Activated naive CD4-positive, alpha-beta T cell (primary cell): ENCODE measurements at regions not wholly inside any gene's neighbourhood (a gene's known extent, or its start where the extent isn't known, plus 50 kb on each side); places are given as distances from the start of the nearest gene placed in this dataset.
"Not testable (repeated sequence)": the region's sequence is repeated elsewhere in the genome, so short reads cannot be mapped to it uniquely, and the experiment has no call there.

Experiments
- DNase-seq, 4 experiments: peaks; one replicate each; lab custom pipeline; 2025; lab: John Stamatoyannopoulos, UW

GRCh38 chr7:56466607-56467525 lies 350.6 kb upstream of the NUPR2 start:
- not testable (repeated sequence) for DNase-seq

DNA sequence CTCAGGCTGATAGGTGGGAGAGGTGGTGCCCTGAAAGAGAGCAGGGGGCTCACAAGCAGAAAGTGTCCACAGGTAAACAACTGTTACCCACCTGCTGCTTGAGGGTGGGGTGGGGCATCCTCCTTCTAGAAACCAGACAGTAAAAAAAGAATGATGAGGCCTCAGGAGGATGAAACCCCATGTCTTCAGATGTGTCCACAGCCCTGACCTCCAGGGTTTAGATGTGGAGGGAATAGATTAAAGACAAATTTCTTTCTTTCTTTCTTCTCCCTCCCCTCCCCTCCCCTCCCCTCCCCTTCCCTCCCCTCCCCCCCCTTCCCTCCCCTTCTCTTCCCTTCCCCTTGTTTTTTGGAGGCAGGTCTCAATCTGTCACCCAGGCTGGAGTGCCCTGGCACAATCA lies 333.5 kb upstream of the NUPR2 start:
- no peak for DNase-seq

- DNase-seq: no peak
Observed at GRCh38 chr7:56447864-56448693, 331.9 kb upstream of the NUPR2 start.

- DNase-seq: not testable (repeated sequence)
Observed at GRCh38 chr7:56420528-56420927, 304.3 kb upstream of the NUPR2 start.

DNA sequence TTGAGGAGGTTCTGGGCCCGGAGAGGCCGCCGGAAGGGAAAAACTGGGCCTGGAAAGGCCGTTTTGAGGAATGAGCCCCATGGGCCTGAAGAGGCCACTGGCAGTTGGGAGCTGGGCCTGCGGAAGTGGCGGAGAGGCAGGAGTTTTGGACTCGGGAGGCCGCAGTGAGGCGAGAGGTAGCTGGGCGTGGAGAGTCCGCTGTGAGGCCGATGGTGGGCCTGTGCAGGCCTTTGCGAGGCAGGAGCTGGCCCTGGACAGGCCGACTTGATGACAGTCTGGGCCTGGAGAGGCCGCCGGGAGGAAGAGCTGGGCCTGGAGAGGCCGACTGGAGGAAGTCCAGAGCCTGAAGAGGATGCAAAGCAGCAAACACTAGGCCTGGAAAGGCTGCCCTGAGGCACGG lies 259.0 kb upstream of the NUPR2 start:
- DNase-seq: no peak

GRCh38 chr7:56374666-56375065 lies 258.4 kb upstream of the NUPR2 start:
- DNase-seq: not testable (repeated sequence)

- DNase-seq: not testable (repeated sequence)
Observed at GRCh38 chr7:56373314-56373713, 257.1 kb upstream of the NUPR2 start.

DNA sequence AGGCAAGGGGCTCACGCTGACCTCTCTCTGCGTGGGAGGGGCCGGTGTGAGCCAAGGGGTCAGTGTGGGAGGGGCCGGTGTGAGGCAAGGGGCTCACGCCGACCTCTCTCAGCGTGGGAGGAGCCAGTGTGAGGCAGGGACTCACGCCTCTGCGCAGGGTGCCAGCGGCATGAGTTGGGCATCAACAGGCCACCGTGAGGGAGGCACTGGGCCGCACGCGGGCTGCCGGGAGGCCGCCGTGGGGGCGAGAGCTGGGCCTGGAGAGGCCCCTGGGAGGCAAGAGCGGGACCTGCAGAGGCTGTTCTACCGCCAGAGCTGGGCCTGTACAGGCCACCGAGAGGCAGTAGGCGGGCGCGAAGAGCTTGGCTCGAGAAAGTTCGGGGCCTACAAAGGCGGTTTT lies 255.6 kb upstream of the NUPR2 start:
- DNase-seq: not testable (repeated sequence)

DNA sequence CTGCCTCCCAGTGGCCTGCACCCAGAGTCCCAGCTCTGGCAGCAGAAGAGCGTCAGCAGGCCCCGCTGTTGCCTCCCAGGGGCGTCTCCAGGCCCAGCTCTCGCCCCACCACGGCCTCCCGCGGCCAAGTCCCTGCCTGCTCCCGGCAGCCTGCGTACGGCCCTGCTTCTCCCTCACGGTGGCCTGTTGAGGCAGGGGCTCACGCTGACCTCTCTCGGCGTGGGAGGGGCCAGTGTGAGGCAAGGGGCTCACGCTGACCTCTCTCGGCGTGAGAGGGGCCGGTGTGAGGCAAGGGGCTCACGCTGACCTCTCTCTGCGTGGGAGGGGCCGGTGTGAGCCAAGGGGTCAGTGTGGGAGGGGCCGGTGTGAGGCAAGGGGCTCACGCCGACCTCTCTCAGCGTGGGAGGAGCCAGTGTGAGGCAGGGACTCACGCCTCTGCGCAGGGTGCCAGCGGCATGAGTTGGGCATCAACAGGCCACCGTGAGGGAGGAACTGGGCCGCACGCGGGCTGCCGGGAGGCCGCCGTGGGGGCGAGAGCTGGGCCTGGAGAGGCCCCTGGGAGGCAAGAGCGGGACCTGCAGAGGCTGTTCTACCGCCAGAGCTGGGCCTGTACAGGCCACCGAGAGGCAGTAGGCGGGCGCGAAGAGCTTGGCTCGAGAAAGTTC lies 254.1 kb upstream of the NUPR2 start:
- not testable (repeated sequence) for DNase-seq

- not testable (repeated sequence) for DNase-seq
Observed at GRCh38 chr7:56367914-56368313, 251.7 kb upstream of the NUPR2 start.

DNA sequence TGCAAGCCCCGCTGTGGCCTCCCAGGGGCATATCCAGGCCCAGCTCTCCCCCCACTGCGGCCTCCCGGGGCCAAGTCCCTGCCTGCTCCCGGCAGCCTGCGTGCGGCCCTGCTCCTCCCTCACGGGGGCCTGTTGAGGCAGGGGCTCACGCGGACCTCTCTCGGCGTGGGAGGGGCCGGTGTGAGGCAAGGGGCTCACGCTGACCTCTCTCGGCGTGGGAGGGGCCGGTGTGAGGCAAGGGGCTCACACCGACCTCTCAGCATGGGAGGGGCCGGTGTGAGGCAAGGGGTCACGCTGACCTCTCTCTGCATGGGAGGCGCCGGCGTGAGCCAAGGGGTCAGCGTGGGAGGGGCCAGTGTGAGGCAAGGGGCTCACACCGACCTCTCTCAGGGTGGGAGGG lies 251.2 kb upstream of the NUPR2 start:
- DNase-seq: peak in 2 of 4 experiments; percentile 6 to 15

- DNase-seq: not testable (repeated sequence)
Observed at GRCh38 chr7:56366701-56367100, 250.5 kb upstream of the NUPR2 start.

DNA sequence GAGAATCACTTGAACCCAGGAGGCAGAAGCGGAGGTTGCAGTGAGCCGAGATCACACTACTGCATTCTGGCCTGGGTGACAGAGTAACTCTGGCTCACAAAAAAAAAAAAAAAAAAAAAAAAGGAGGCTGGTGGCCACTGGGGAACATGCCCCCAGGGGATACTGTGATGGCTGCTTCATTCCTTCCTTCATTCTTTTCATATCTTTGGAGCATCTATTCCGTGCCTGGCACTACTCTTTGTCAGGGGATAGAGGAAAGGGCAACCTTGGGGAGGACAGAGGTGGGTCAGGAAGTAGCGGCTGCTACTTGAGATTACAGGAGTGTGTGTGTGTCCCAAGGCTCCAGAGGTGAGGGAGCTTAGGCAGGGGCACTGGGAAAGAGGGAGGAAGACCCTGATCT lies 236.4 kb upstream of the NUPR2 start:
- not testable (repeated sequence) for DNase-seq

DNA sequence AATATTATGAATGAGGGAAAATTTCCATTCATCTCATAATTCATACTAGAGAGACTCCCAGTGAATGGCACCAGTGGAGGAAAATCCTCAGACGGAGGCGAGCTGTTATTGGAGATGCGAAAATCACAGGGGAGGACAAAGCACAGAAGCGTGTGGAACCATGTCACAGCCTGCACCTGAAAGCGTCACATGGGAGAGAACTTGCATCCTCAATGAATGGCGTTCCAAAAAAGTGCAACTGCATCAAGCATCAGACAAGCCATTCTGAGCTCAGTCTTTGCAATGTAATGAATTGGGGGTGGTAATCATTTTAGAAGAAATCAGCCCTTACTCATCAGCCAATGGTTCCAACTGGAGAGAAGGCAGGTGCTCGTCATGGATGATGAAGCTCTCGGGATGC lies 235.0 kb upstream of the NUPR2 start:
- DNase-seq: not testable (repeated sequence)

- DNase-seq: not testable (repeated sequence)
Observed at GRCh38 chr7:56348311-56348710, 232.1 kb upstream of the NUPR2 start.

DNA sequence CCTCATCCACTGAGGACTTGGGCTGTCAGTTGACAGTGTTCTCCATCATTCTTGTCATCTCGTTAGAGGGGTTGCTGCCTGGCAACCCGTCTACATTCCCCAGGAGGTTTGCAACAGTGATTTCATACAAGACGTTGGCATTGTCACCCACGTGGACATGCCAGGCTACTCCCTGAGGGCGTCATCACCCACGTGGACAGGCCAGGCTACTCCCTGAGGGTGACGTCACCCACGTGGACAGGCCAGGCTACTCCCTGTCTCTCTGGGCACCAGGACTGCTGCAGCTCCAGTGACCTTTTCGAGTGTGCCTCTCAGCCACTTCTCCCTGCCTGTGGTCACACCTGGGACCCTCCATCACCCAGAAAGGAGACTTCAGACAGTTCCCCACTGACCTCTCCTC lies 212.1 kb upstream of the NUPR2 start:
- not testable (repeated sequence) for DNase-seq

GRCh38 chr7:56290548-56290947 lies 174.3 kb upstream of the NUPR2 start:
- DNase-seq: no peak

DNA sequence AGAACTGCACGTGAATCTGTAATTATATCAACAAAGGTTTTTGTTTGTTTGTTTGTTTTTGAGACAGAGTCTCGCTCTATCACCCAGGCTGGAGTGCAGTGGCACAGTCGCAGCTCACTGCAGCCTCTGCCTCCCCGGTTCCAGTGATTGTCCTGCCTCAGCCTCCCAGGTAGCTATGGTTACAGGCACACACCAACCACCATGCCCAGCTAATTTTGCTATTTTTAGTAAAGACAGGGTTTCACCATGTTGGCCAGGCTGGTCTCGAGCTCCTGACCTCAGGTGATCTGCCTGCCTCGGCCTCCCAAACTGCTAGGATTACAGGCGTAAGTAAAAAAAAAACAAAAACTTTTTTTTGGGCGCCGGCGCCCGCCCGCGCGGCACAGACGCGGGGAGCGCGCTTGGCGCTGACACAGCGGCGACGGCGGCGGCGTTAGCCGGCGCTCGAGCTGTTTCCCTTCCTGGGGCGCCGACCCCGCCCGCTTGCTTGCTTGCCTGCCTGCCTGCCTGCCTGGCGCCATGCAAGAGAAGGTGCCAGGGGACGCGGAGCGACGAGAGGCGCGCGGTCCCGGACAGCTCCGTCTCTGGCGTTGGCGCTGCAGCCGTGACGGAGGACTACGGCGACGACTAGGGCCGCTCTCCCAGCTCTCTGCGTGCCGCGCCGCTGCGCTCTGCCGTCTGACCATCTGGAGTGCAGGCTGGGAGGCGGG lies 171.4 kb upstream of the NUPR2 start:
- DNase-seq: no peak

DNA sequence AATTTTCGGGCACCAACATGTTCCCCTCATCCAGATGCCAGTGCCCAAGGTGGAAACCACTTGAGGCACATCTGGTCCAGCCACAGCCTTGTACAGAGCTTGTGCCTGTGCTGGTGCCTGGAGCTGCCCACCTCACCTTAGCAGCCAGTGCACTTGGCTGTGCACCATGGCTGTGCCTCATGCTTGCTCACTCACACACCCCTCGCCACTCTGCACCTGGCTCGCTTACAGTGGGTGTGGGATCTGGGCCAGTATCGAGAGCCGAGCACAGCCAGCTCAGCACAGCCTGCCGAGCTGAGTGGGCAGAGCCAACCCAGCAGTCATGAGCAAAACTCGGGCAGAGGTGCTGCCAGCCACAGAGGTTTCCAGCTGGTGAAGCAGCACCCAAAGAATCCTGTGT lies 139.9 kb upstream of the NUPR2 start:
- DNase-seq: no peak

DNA sequence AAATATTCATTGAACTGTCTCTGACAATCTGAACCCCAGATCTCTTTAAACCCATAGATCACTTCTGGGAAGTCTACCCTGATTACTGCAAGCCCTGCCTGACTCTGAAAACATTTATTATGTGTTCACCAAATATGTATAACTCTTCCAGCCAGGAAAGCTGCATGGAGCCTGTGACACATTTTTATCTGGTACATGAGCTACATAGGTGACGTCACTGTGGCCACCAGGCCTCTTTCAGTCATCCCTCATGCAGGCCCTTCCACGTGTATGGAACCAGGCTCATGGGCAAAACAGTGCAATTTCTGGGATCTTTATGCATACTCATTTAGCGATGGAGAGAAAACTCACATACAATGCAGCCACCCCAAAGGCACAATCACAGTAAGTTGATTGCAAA lies 133.9 kb upstream of the NUPR2 start:
- DNase-seq: no peak

- no peak for DNase-seq
Observed at GRCh38 chr7:56229631-56230030, 113.4 kb upstream of the NUPR2 start.

DNA sequence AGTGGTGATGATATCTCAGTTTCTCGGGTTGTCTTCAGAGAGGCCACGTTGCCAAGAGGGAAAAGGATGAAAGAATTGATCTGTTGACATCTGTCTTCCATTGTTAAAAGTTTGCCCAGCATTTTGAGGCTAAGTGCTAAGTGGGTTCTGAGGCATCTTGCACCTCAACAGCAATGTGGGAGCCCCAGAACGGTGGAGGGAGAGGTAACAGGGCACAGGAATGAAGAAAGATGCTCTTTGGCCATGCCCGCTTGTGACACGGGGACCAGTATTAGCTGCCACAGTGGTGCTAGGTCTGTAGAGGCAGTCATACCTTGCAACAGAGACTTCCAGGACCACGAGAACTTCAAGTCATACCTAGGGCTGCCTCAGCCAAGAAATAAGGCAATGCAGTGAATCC lies 106.6 kb upstream of the NUPR2 start:
- DNase-seq: no peak
